RWPE2 (cell line): ENCODE measurements at regions not wholly inside any gene's neighbourhood (a gene's known extent, or its start where the extent isn't known, plus 50 kb on each side); places are given as distances from the start of the nearest gene placed in this dataset.

ENCODE experiments used
- ATAC-seq: fragments of 200-7000 bp; cut with Tn5 transposase; 3 replicates; pipeline ENCODE4 v1.9.1; 2021; ENCODE audit warnings: low read depth
- DNase-seq: peaks from one replicate; pipeline ENCODE4 v3.0.0-alpha.2; 2020; ENCODE audit warnings: low spot score
- H3K27ac ChIP-seq: fragments of 450-650 bp; 2 replicates; pipeline ENCODE4 v1.5.1; 2017; ENCODE audit warnings: mild to moderate bottlenecking; ENCODE audit not compliant: poor library complexity, severe bottlenecking
- H3K27me3 ChIP-seq: fragments of 250-450 bp; sonication (Bioruptor Pico); 2 replicates; pipeline ENCODE4 v1.5.1; 2021; ENCODE audit warnings: mild to moderate bottlenecking, moderate library complexity; ENCODE audit not compliant: insufficient read depth, poor library complexity, severe bottlenecking
- H3K36me3 ChIP-seq: fragments of 250-450 bp; sonication (Bioruptor Pico); 2 replicates; pipeline ENCODE4 v1.5.1; 2020; ENCODE audit warnings: low read depth, mild to moderate bottlenecking, moderate library complexity
- H3K4me1 ChIP-seq: fragments of 250-450 bp; sonication (Bioruptor Pico); 2 replicates; pipeline ENCODE4 v1.5.1; 2021; ENCODE audit warnings: mild to moderate bottlenecking, moderate library complexity; ENCODE audit not compliant: insufficient read depth, poor library complexity, severe bottlenecking
- H3K4me3 ChIP-seq: fragments of 250-450 bp; sonication (Bioruptor Pico); 2 replicates; pipeline ENCODE4 v1.5.1; 2021; ENCODE audit warnings: mild to moderate bottlenecking, moderate library complexity; ENCODE audit not compliant: severe bottlenecking
- H3K9me3 ChIP-seq: fragments of 250-450 bp; sonication (Bioruptor Pico); 2 replicates; pipeline ENCODE4 v1.5.1; 2021; ENCODE audit warnings: mild to moderate bottlenecking, moderate library complexity; ENCODE audit not compliant: severe bottlenecking
- CTCF ChIP-seq: fragments of 450-650 bp; IDR thresholded peaks from one replicate; pipeline ENCODE4 v1.5.1; 2017; ENCODE audit warnings: mild to moderate bottlenecking, moderate library complexity; ENCODE audit not compliant: poor library complexity, severe bottlenecking

- no peak for TF ChIP-seq CTCF
- H3K4me1 ChIP-seq: no peaks in the 10 kb centered on the region
- no peak for DNase-seq
- H3K4me3 ChIP-seq: no peak overlapping the region
- ATAC-seq: no peak
- no peaks in the 10 kb centered on the region for H3K9me3 ChIP-seq
- no peaks in the 10 kb centered on the region for H3K36me3 ChIP-seq
- H3K27me3 ChIP-seq: no peaks in the 10 kb centered on the region
- no peak overlapping the region for H3K27ac ChIP-seq
These were observed 193.3 kb upstream of the SYNDIG1 start for GRCh38 chr20:24275946-24276705.

GRCh38 chr20:24273251-24273650, 196.2 kb upstream of the SYNDIG1 start:
- DNase-seq (no peak), ATAC-seq (no peak)
- Histone ChIP-seq H3K27me3 (no peaks in the 10 kb centered on the region), H3K36me3 (no peaks in the 10 kb centered on the region), H3K4me3 (no peak overlapping the region), H3K27ac (no peak overlapping the region), H3K9me3 (no peaks in the 10 kb centered on the region), H3K4me1 (no peaks in the 10 kb centered on the region)
- no peak for TF ChIP-seq CTCF

- Histone ChIP-seq H3K4me1 (no peaks in the 10 kb centered on the region), H3K36me3 (no peaks in the 10 kb centered on the region), H3K27me3 (peaks cover 30% of the 10 kb centered on the region), H3K9me3 (no peaks in the 10 kb centered on the region), H3K27ac (no peak overlapping the region), H3K4me3 (no peak overlapping the region)
- ATAC-seq: no peak
- DNase-seq: no peak
- TF ChIP-seq CTCF: no peak
These were observed 208.1 kb upstream of the SYNDIG1 start for GRCh38 chr20:24261351-24261750.

- Histone ChIP-seq H3K27ac (no peak overlapping the region), H3K4me1 (no peaks in the 10 kb centered on the region), H3K4me3 (no peak overlapping the region), H3K27me3 (peaks cover 14% of the 10 kb centered on the region), H3K9me3 (no peaks in the 10 kb centered on the region), H3K36me3 (no peaks in the 10 kb centered on the region)
- DNase-seq (no peak), ATAC-seq (no peak)
- no peak for TF ChIP-seq CTCF
These were observed 212.3 kb upstream of the SYNDIG1 start for GRCh38 chr20:24257171-24257570.

- Histone ChIP-seq H3K4me3 (no peak overlapping the region), H3K36me3 (no peaks in the 10 kb centered on the region), H3K4me1 (no peaks in the 10 kb centered on the region), H3K27me3 (peaks cover 18% of the 10 kb centered on the region), H3K9me3 (no peaks in the 10 kb centered on the region), H3K27ac (no peak overlapping the region)
- no peak for DNase-seq
- no peak for ATAC-seq
- TF ChIP-seq CTCF: no peak
These were observed 213.1 kb upstream of the SYNDIG1 start for GRCh38 chr20:24256307-24256706.
